GM19239 (cell line): ENCODE measurements at regions not wholly inside any gene's neighbourhood (a gene's known extent, or its start where the extent isn't known, plus 50 kb on each side); places are given as distances from the start of the nearest gene placed in this dataset.
"Not testable (repeated sequence)": the region's sequence is repeated elsewhere in the genome, so short reads cannot be mapped to it uniquely, and the experiment has no call there.

ENCODE experiments used
- DNase-seq: peaks from one replicate; pipeline ENCODE4 v3.0.0; 2011; ENCODE audit warnings: low spot score; ENCODE audit not compliant: insufficient read length
- FAIRE-seq: peaks from 2 replicates; lab custom pipeline; 2011; peaks lifted over from hg19 to GRCh38; lab: Jason Lieb, UNC

GRCh38 chr1:91604632-91605031, 104.0 kb downstream of the CDC7 start:
- DNase-seq, result no peak
- FAIRE-seq, result no peak

GRCh38 chr1:91605566-91605965, 104.9 kb downstream of the CDC7 start:
- no peak for FAIRE-seq

GRCh38 chr1:91606546-91607078, 106.0 kb downstream of the CDC7 start:
- FAIRE-seq (no peak), DNase-seq (no peak)

More at GRCh38 chr1:91605566-91605965, 104.9 kb downstream of the CDC7 start:
- DNase-seq, result no peak

GRCh38 chr1:91607686-91608085, 107.0 kb downstream of the CDC7 start:
- not testable (repeated sequence) for FAIRE-seq, DNase-seq

GRCh38 chr1:91608876-91609275, 108.2 kb downstream of the CDC7 start:
- no peak for FAIRE-seq
- DNase-seq, result no peak

GRCh38 chr1:91609551-91609950, 108.9 kb downstream of the CDC7 start:
- no peak for DNase-seq

GRCh38 chr1:91610102-91610501, 109.5 kb downstream of the CDC7 start:
- no peak for DNase-seq
- FAIRE-seq, result no peak

More at GRCh38 chr1:91609551-91609950, 108.9 kb downstream of the CDC7 start:
- no peak for FAIRE-seq

- DNase-seq (no peak), FAIRE-seq (no peak)
Observed at GRCh38 chr1:91610789-91611188, 110.1 kb downstream of the CDC7 start.

GRCh38 chr1:91611483-91611917, 110.8 kb downstream of the CDC7 start:
- FAIRE-seq, result no peak

GRCh38 chr1:91613595-91613994, 112.9 kb downstream of the CDC7 start:
- DNase-seq, result no peak
- FAIRE-seq, result no peak

More at GRCh38 chr1:91611483-91611917, 110.8 kb downstream of the CDC7 start:
- DNase-seq, result no peak

- FAIRE-seq, result no peak
- no peak for DNase-seq
Observed at GRCh38 chr1:91616712-91617111, 116.1 kb downstream of the CDC7 start.

GRCh38 chr1:91617285-91617765, 116.7 kb downstream of the CDC7 start:
- FAIRE-seq, result no peak
- no peak for DNase-seq

GRCh38 chr1:91619881-91620280, 119.2 kb downstream of the CDC7 start:
- DNase-seq, result no peak
- FAIRE-seq, result no peak

- DNase-seq (no peak), FAIRE-seq (no peak)
Observed at GRCh38 chr1:91621360-91621759, 120.7 kb downstream of the CDC7 start.

GRCh38 chr1:91621907-91622306, 121.3 kb downstream of the CDC7 start:
- no peak for FAIRE-seq

GRCh38 chr1:91622616-91623015, 122.0 kb downstream of the CDC7 start:
- FAIRE-seq, result no peak

More at GRCh38 chr1:91621907-91622306, 121.3 kb downstream of the CDC7 start:
- no peak for DNase-seq

GRCh38 chr1:91623020-91623419, 122.4 kb downstream of the CDC7 start:
- DNase-seq (no peak), FAIRE-seq (no peak)

More at GRCh38 chr1:91622616-91623015, 122.0 kb downstream of the CDC7 start:
- no peak for DNase-seq

GRCh38 chr1:91624331-91624730, 123.7 kb downstream of the CDC7 start:
- FAIRE-seq (no peak), DNase-seq (no peak)
